ENCODE measurements at regions not wholly inside any gene's neighbourhood (a gene's known extent, or its start where the extent isn't known, plus 50 kb on each side); places are given as distances from the start of the nearest gene placed in this dataset.

- Mint-ChIP-seq H3K27ac (no peak overlapping the region), H3K4me3 (no peak overlapping the region), H3K27me3 (peaks cover 10 to 11% of the 10 kb centered on the region in 2 donors), H3K4me1 (no peaks in the 10 kb centered on the region), H3K36me3 (no peaks in the 10 kb centered on the region), H3K9me3 (no peaks in the 10 kb centered on the region)
- ATAC-seq (replicated peaks) (no peak), DNase-seq (no peak)
These were observed 73.5 kb upstream of the EEPD1 start for GRCh38 chr7:36079446-36080025.

GRCh38 chr7:36080843-36081242, 72.2 kb upstream of the EEPD1 start:
- H3K4me3 Mint-ChIP-seq = no peak overlapping the region
- H3K27me3 Mint-ChIP-seq = peaks cover 11 to 14% of the 10 kb centered on the region in 2 donors
- no peaks in the 10 kb centered on the region for H3K36me3 Mint-ChIP-seq
- no peak overlapping the region for H3K27ac Mint-ChIP-seq
- DNase-seq (no peak), ATAC-seq (replicated peaks) (no peak)
- no peaks in the 10 kb centered on the region for H3K4me1 Mint-ChIP-seq
- H3K9me3 Mint-ChIP-seq = no peaks in the 10 kb centered on the region

- Mint-ChIP-seq H3K9me3 (no peaks in the 10 kb centered on the region), H3K27me3 (peaks cover 11 to 14% of the 10 kb centered on the region in 2 donors), H3K4me1 (no peaks in the 10 kb centered on the region), H3K4me3 (no peak overlapping the region), H3K36me3 (no peaks in the 10 kb centered on the region), H3K27ac (no peak overlapping the region)
- no peak for DNase-seq
- ATAC-seq (replicated peaks) = no peak
These were observed 70.8 kb upstream of the EEPD1 start for GRCh38 chr7:36082216-36082615.

GRCh38 chr7:36082910-36083309, 70.1 kb upstream of the EEPD1 start:
- Mint-ChIP-seq H3K4me3 (no peak overlapping the region), H3K27ac (no peak overlapping the region), H3K27me3 (peaks cover 11 to 14% of the 10 kb centered on the region in 2 donors), H3K4me1 (no peaks in the 10 kb centered on the region), H3K36me3 (no peaks in the 10 kb centered on the region), H3K9me3 (no peaks in the 10 kb centered on the region)
- no peak for DNase-seq
- ATAC-seq (replicated peaks) = no peak

GRCh38 chr7:36083626-36084380, 69.3 kb upstream of the EEPD1 start:
- Mint-ChIP-seq H3K4me1 (no peaks in the 10 kb centered on the region), H3K27me3 (peaks cover 11 to 14% of the 10 kb centered on the region in 2 donors), H3K4me3 (no peak overlapping the region), H3K9me3 (peaks cover 6 to 7% of the 10 kb centered on the region in 2 donors), H3K27ac (no peak overlapping the region), H3K36me3 (peaks cover 0 to 3% of the 10 kb centered on the region in 2 donors)
- DNase-seq (no peak), ATAC-seq (replicated peaks) (no peak)

GRCh38 chr7:36084485-36085091, 68.5 kb upstream of the EEPD1 start:
- H3K27me3 Mint-ChIP-seq = peaks cover 11 to 14% of the 10 kb centered on the region in 2 donors
- DNase-seq (no peak), ATAC-seq (replicated peaks) (no peak)
- peaks cover 6 to 7% of the 10 kb centered on the region in 2 donors for H3K9me3 Mint-ChIP-seq
- H3K27ac Mint-ChIP-seq = no peak overlapping the region
- H3K4me3 Mint-ChIP-seq = no peak overlapping the region
- H3K36me3 Mint-ChIP-seq = peaks cover 0 to 3% of the 10 kb centered on the region in 2 donors
- no peaks in the 10 kb centered on the region for H3K4me1 Mint-ChIP-seq

GRCh38 chr7:36085096-36085495, 68.0 kb upstream of the EEPD1 start:
- H3K27ac Mint-ChIP-seq = no peak overlapping the region
- ATAC-seq (replicated peaks) (no peak), DNase-seq (no peak)
- H3K9me3 Mint-ChIP-seq = peaks cover 8 to 11% of the 10 kb centered on the region in 2 donors
- peaks cover 11 to 14% of the 10 kb centered on the region in 2 donors for H3K27me3 Mint-ChIP-seq
- H3K4me3 Mint-ChIP-seq = no peak overlapping the region
- peaks cover 0 to 3% of the 10 kb centered on the region in 2 donors for H3K36me3 Mint-ChIP-seq
- H3K4me1 Mint-ChIP-seq = no peaks in the 10 kb centered on the region

GRCh38 chr7:36086571-36086970, 66.5 kb upstream of the EEPD1 start:
- peaks cover 11 to 14% of the 10 kb centered on the region in 2 donors for H3K27me3 Mint-ChIP-seq
- ATAC-seq (replicated peaks) = no peak

GRCh38 chr7:36088553-36088952, 64.5 kb upstream of the EEPD1 start:
- Mint-ChIP-seq H3K27me3 (peaks cover 0 to 4% of the 10 kb centered on the region in 2 donors), H3K4me3 (no peak overlapping the region), H3K9me3 (peaks cover 8 to 11% of the 10 kb centered on the region in 2 donors), H3K27ac (no peak overlapping the region), H3K36me3 (peaks cover 0 to 3% of the 10 kb centered on the region in 2 donors), H3K4me1 (no peaks in the 10 kb centered on the region)
- ATAC-seq (replicated peaks) (no peak), DNase-seq (no peak)

More at GRCh38 chr7:36086571-36086970, 66.5 kb upstream of the EEPD1 start:
- Mint-ChIP-seq H3K9me3 (peaks cover 8 to 11% of the 10 kb centered on the region in 2 donors), H3K36me3 (peaks cover 0 to 3% of the 10 kb centered on the region in 2 donors), H3K27ac (no peak overlapping the region), H3K4me1 (no peaks in the 10 kb centered on the region), H3K4me3 (no peak overlapping the region)
- no peak for DNase-seq

GRCh38 chr7:36088966-36089365, 64.1 kb upstream of the EEPD1 start:
- no peak for ATAC-seq (replicated peaks)
- DNase-seq = no peak
- Mint-ChIP-seq H3K4me3 (no peak overlapping the region), H3K27ac (no peak overlapping the region), H3K4me1 (no peaks in the 10 kb centered on the region), H3K27me3 (peaks cover 0 to 4% of the 10 kb centered on the region in 2 donors), H3K36me3 (peaks cover 0 to 3% of the 10 kb centered on the region in 2 donors), H3K9me3 (peaks cover 8 to 11% of the 10 kb centered on the region in 2 donors)

- ATAC-seq (replicated peaks) (no peak), DNase-seq (no peak)
- Mint-ChIP-seq H3K27me3 (peaks cover 0 to 4% of the 10 kb centered on the region in 2 donors), H3K4me1 (no peaks in the 10 kb centered on the region), H3K4me3 (no peak overlapping the region), H3K9me3 (peaks cover 8 to 11% of the 10 kb centered on the region in 2 donors), H3K36me3 (peaks cover 0 to 3% of the 10 kb centered on the region in 2 donors), H3K27ac (no peak overlapping the region)
These were observed 61.8 kb upstream of the EEPD1 start for GRCh38 chr7:36090976-36091873.

GRCh38 chr7:36091874-36092176, 61.2 kb upstream of the EEPD1 start:
- H3K27me3 Mint-ChIP-seq = peaks cover 0 to 4% of the 10 kb centered on the region in 2 donors
- no peaks in the 10 kb centered on the region for H3K4me1 Mint-ChIP-seq
- H3K9me3 Mint-ChIP-seq = peaks cover 8 to 11% of the 10 kb centered on the region in 2 donors
- ATAC-seq (replicated peaks) (no peak), DNase-seq (no peak)
- no peak overlapping the region for H3K4me3 Mint-ChIP-seq
- peaks cover 0 to 3% of the 10 kb centered on the region in 2 donors for H3K36me3 Mint-ChIP-seq
- no peak overlapping the region for H3K27ac Mint-ChIP-seq

- H3K36me3 Mint-ChIP-seq = peaks cover 0 to 3% of the 10 kb centered on the region in 2 donors
- DNase-seq = no peak
- no peak for ATAC-seq (replicated peaks)
- H3K9me3 Mint-ChIP-seq = peaks cover 8 to 11% of the 10 kb centered on the region in 2 donors
- no peak overlapping the region for H3K27ac Mint-ChIP-seq
- H3K4me1 Mint-ChIP-seq = no peaks in the 10 kb centered on the region
- H3K4me3 Mint-ChIP-seq = no peak overlapping the region
- H3K27me3 Mint-ChIP-seq = peaks cover 0 to 4% of the 10 kb centered on the region in 2 donors
These were observed 60.8 kb upstream of the EEPD1 start for GRCh38 chr7:36092221-36092771.
